ENCODE measurements at regions not wholly inside any gene's neighbourhood (a gene's known extent, or its start where the extent isn't known, plus 50 kb on each side); places are given as distances from the start of the nearest gene placed in this dataset.
A peak's percentile ranks its signal among the peaks of the same experiment; 100 is the strongest.
"Not testable (repeated sequence)": the region's sequence is repeated elsewhere in the genome, so short reads cannot be mapped to it uniquely, and the experiment has no call there.

- not testable (repeated sequence) for DNase-seq (ENCODE audit: low read depth)
Measured at GRCh38 chr5:125691738-125692530, 731.3 kb upstream of the GRAMD2B start.

- DNase-seq (ENCODE audit: low read depth) = peak; percentile 40
Measured at GRCh38 chr5:125695996-125696655, 727.1 kb upstream of the GRAMD2B start.

GRCh38 chr5:125696762-125697161 lies 726.4 kb upstream of the GRAMD2B start:
- peak; percentile 75 for DNase-seq (ENCODE audit: low read depth)

- DNase-seq (ENCODE audit: low read depth) = no peak
Measured at GRCh38 chr5:125698420-125698819, 724.8 kb upstream of the GRAMD2B start.

GRCh38 chr5:125699860-125700259 lies 723.3 kb upstream of the GRAMD2B start:
- no peak for DNase-seq (ENCODE audit: low read depth)

GRCh38 chr5:125700380-125700861 lies 722.8 kb upstream of the GRAMD2B start:
- no peak for DNase-seq (ENCODE audit: low read depth)

- no peak for DNase-seq (ENCODE audit: low read depth)
Measured at GRCh38 chr5:125703616-125704015, 719.6 kb upstream of the GRAMD2B start.

- no peak for DNase-seq (ENCODE audit: low read depth)
Measured at GRCh38 chr5:125704888-125705287, 718.3 kb upstream of the GRAMD2B start.

- no peak for DNase-seq (ENCODE audit: low read depth)
Measured at GRCh38 chr5:125708583-125708982, 714.6 kb upstream of the GRAMD2B start.

GRCh38 chr5:125710745-125711144 lies 712.5 kb upstream of the GRAMD2B start:
- no peak for DNase-seq (ENCODE audit: low read depth)

- no peak for DNase-seq (ENCODE audit: low read depth)
Measured at GRCh38 chr5:125712397-125712796, 710.8 kb upstream of the GRAMD2B start.

- no peak for DNase-seq (ENCODE audit: low read depth)
Measured at GRCh38 chr5:125713109-125713805, 710.0 kb upstream of the GRAMD2B start.

GRCh38 chr5:125715216-125715615 lies 708.0 kb upstream of the GRAMD2B start:
- no peak for DNase-seq (ENCODE audit: low read depth)

GRCh38 chr5:125717209-125717608 lies 706.0 kb upstream of the GRAMD2B start:
- DNase-seq (ENCODE audit: low read depth) = no peak

GRCh38 chr5:125719681-125720347 lies 703.4 kb upstream of the GRAMD2B start:
- peak; percentile 47 for DNase-seq (ENCODE audit: low read depth)

- no peak for DNase-seq (ENCODE audit: low read depth)
Measured at GRCh38 chr5:125720348-125720685, 702.9 kb upstream of the GRAMD2B start.

- DNase-seq (ENCODE audit: low read depth) = no peak
Measured at GRCh38 chr5:125720721-125721120, 702.5 kb upstream of the GRAMD2B start.

GRCh38 chr5:125722550-125722949 lies 700.7 kb upstream of the GRAMD2B start:
- DNase-seq (ENCODE audit: low read depth) = no peak

- no peak for DNase-seq (ENCODE audit: low read depth)
Measured at GRCh38 chr5:125725691-125726090, 697.5 kb upstream of the GRAMD2B start.

GRCh38 chr5:125743939-125744338 lies 679.3 kb upstream of the GRAMD2B start:
- DNase-seq (ENCODE audit: low read depth) = no peak

- no peak for DNase-seq (ENCODE audit: low read depth)
Measured at GRCh38 chr5:125746917-125747316, 676.3 kb upstream of the GRAMD2B start.

- DNase-seq (ENCODE audit: low read depth) = no peak
Measured at GRCh38 chr5:125750147-125750860, 672.9 kb upstream of the GRAMD2B start.

Data from fibroblast of the conjunctiva (primary cell).